ENCODE measurements at regions not wholly inside any gene's neighbourhood (a gene's known extent, or its start where the extent isn't known, plus 50 kb on each side); places are given as distances from the start of the nearest gene placed in this dataset.

GRCh38 chr3:73813291-73813690, 188.6 kb upstream of the PDZRN3 start:
- peak; percentile 59 for ATAC-seq (ENCODE audit: poor library complexity)
- intact Hi-C loops (cut with DNase I): no loop called here
- no peak for DNase-seq

- DNase-seq (no peak), ATAC-seq (ENCODE audit: poor library complexity) (no peak)
- intact Hi-C loops (cut with DNase I): no loop called here
Observed at GRCh38 chr3:73812054-73812453, 187.3 kb upstream of the PDZRN3 start.

GRCh38 chr3:73808862-73809509, 184.2 kb upstream of the PDZRN3 start:
- no peak for DNase-seq
- ATAC-seq (ENCODE audit: poor library complexity): no peak
- intact Hi-C loops (cut with DNase I): no loop called here

GRCh38 chr3:73805435-73805834, 180.7 kb upstream of the PDZRN3 start:
- ATAC-seq (ENCODE audit: poor library complexity) (peak; percentile 96), DNase-seq (peak; percentile 77)
- intact Hi-C loops (cut with DNase I): no loop called here

GRCh38 chr3:73804204-73804603, 179.5 kb upstream of the PDZRN3 start:
- ATAC-seq (ENCODE audit: poor library complexity) (no peak), DNase-seq (no peak)
- intact Hi-C loops (cut with DNase I): no loop called here

GRCh38 chr3:73801444-73801843, 176.7 kb upstream of the PDZRN3 start:
- ATAC-seq (ENCODE audit: poor library complexity) (no peak), DNase-seq (no peak)
- intact Hi-C loops (cut with DNase I): no loop called here

GRCh38 chr3:73797311-73797710, 172.6 kb upstream of the PDZRN3 start:
- DNase-seq (no peak), ATAC-seq (ENCODE audit: poor library complexity) (no peak)
- intact Hi-C loops (cut with DNase I): no loop called here

- intact Hi-C loops (cut with DNase I): no loop called here
- peak; percentile 76 for ATAC-seq (ENCODE audit: poor library complexity)
- no peak for DNase-seq
Observed at GRCh38 chr3:73796382-73796781, 171.6 kb upstream of the PDZRN3 start.

- ATAC-seq (ENCODE audit: poor library complexity) (no peak), DNase-seq (no peak)
- intact Hi-C loops (cut with DNase I): no loop called here
Observed at GRCh38 chr3:73791356-73791755, 166.6 kb upstream of the PDZRN3 start.

- ATAC-seq (ENCODE audit: poor library complexity) (peak; percentile 56), DNase-seq (no peak)
- intact Hi-C loops (cut with DNase I): no loop called here
Observed at GRCh38 chr3:73789825-73790444, 165.2 kb upstream of the PDZRN3 start.

GRCh38 chr3:73787620-73788019, 162.9 kb upstream of the PDZRN3 start:
- ATAC-seq (ENCODE audit: poor library complexity) (no peak), DNase-seq (no peak)
- intact Hi-C loops (cut with DNase I): no loop called here

- intact Hi-C loops (cut with DNase I): no loop called here
- no peak for ATAC-seq (ENCODE audit: poor library complexity)
- DNase-seq: no peak
Observed at GRCh38 chr3:73786998-73787397, 162.3 kb upstream of the PDZRN3 start.

- ATAC-seq (ENCODE audit: poor library complexity) (peak; percentile 23), DNase-seq (no peak)
- intact Hi-C loops (cut with DNase I): no loop called here
Observed at GRCh38 chr3:73786321-73786807, 161.6 kb upstream of the PDZRN3 start.

- DNase-seq (no peak), ATAC-seq (ENCODE audit: poor library complexity) (no peak)
- intact Hi-C loops (cut with DNase I): no loop called here
Observed at GRCh38 chr3:73784686-73785392, 160.1 kb upstream of the PDZRN3 start.

- intact Hi-C loops (cut with DNase I): no loop called here
- DNase-seq: no peak
- ATAC-seq (ENCODE audit: poor library complexity): no peak
Observed at GRCh38 chr3:73783811-73784210, 159.1 kb upstream of the PDZRN3 start.

GRCh38 chr3:73781541-73781940, 156.8 kb upstream of the PDZRN3 start:
- intact Hi-C loops (cut with DNase I): no loop called here
- DNase-seq: no peak
- ATAC-seq (ENCODE audit: poor library complexity): no peak

GRCh38 chr3:73774645-73775044, 149.9 kb upstream of the PDZRN3 start:
- no peak for ATAC-seq (ENCODE audit: poor library complexity)
- intact Hi-C loops (cut with DNase I): no loop called here
- no peak for DNase-seq

- peak; percentile 41 for DNase-seq
- intact Hi-C loops (cut with DNase I): no loop called here
- peak; percentile 68 for ATAC-seq (ENCODE audit: poor library complexity)
Observed at GRCh38 chr3:73773233-73773632, 148.5 kb upstream of the PDZRN3 start.

GRCh38 chr3:73772076-73772886, 147.5 kb upstream of the PDZRN3 start:
- intact Hi-C loops (cut with DNase I): no loop called here
- no peak for DNase-seq
- ATAC-seq (ENCODE audit: poor library complexity): no peak
